RKO (cell line): ENCODE measurements at regions not wholly inside any gene's neighbourhood (a gene's known extent, or its start where the extent isn't known, plus 50 kb on each side); places are given as distances from the start of the nearest gene placed in this dataset.

Source experiments
- DNase-seq: peaks from one replicate; pipeline ENCODE4 v3.0.0-alpha.2; 2016; ENCODE audit warnings: low spot score

- DNase-seq, result no peak
These were observed 367.3 kb upstream of the POU3F2 start for GRCh38 chr6:98467091-98467490.

GRCh38 chr6:98467902-98468301 is 366.5 kb upstream of the POU3F2 start:
- DNase-seq, result no peak

- no peak for DNase-seq
These were observed 365.2 kb upstream of the POU3F2 start for GRCh38 chr6:98469141-98469540.

GRCh38 chr6:98470821-98471220 is 363.6 kb upstream of the POU3F2 start:
- DNase-seq, result no peak

GRCh38 chr6:98471444-98471843 is 362.9 kb upstream of the POU3F2 start:
- no peak for DNase-seq

GRCh38 chr6:98477231-98477630 is 357.1 kb upstream of the POU3F2 start:
- DNase-seq, result no peak

GRCh38 chr6:98484696-98485095 is 349.7 kb upstream of the POU3F2 start:
- DNase-seq, result no peak

GRCh38 chr6:98485593-98485992 is 348.8 kb upstream of the POU3F2 start:
- DNase-seq, result no peak

GRCh38 chr6:98486057-98486456 is 348.3 kb upstream of the POU3F2 start:
- no peak for DNase-seq

- no peak for DNase-seq
These were observed 346.8 kb upstream of the POU3F2 start for GRCh38 chr6:98487612-98488011.

GRCh38 chr6:98498144-98498775 is 336.1 kb upstream of the POU3F2 start:
- no peak for DNase-seq

- no peak for DNase-seq
These were observed 335.5 kb upstream of the POU3F2 start for GRCh38 chr6:98498866-98499265.

- DNase-seq, result no peak
These were observed 320.2 kb upstream of the POU3F2 start for GRCh38 chr6:98514073-98514720.

GRCh38 chr6:98514796-98515195 is 319.6 kb upstream of the POU3F2 start:
- no peak for DNase-seq

GRCh38 chr6:98516206-98516605 is 318.2 kb upstream of the POU3F2 start:
- no peak for DNase-seq

GRCh38 chr6:98516866-98517265 is 317.5 kb upstream of the POU3F2 start:
- DNase-seq, result no peak

- no peak for DNase-seq
These were observed 308.5 kb upstream of the POU3F2 start for GRCh38 chr6:98525860-98526259.

- no peak for DNase-seq
These were observed 307.9 kb upstream of the POU3F2 start for GRCh38 chr6:98526465-98526864.

GRCh38 chr6:98529364-98529763 is 305.0 kb upstream of the POU3F2 start:
- no peak for DNase-seq

- DNase-seq, result no peak
These were observed 303.6 kb upstream of the POU3F2 start for GRCh38 chr6:98530732-98531131.

- no peak for DNase-seq
These were observed 302.4 kb upstream of the POU3F2 start for GRCh38 chr6:98532004-98532403.

GRCh38 chr6:98539741-98540140 is 294.6 kb upstream of the POU3F2 start:
- peak; percentile 14 for DNase-seq

GRCh38 chr6:98546376-98546775 is 288.0 kb upstream of the POU3F2 start:
- no peak for DNase-seq

- DNase-seq, result no peak
These were observed 287.2 kb upstream of the POU3F2 start for GRCh38 chr6:98547151-98547550.
